ENCODE measurements at regions not wholly inside any gene's neighbourhood (a gene's known extent, or its start where the extent isn't known, plus 50 kb on each side); places are given as distances from the start of the nearest gene placed in this dataset.

DNA sequence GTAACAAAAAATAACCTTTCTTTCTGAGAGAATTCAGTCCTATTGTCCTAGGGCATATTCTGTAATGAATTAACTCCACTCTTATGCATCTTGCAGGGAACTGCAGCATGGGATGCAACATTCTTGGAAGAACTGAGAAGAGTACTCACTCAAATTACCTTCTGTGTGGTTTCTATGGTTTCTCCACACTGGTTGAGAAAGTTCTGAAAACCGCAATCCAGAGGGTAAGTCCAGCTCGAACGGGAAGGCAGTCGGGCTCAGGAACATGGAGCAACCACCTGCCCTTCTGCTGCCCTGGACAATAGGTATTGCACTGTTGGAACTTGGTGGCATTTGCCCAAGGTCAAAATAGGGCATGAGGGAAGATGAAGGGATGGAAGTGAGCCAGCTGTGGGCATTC, 59.6 kb upstream of the CDK13 start:
- no peak for DNase-seq

DNA sequence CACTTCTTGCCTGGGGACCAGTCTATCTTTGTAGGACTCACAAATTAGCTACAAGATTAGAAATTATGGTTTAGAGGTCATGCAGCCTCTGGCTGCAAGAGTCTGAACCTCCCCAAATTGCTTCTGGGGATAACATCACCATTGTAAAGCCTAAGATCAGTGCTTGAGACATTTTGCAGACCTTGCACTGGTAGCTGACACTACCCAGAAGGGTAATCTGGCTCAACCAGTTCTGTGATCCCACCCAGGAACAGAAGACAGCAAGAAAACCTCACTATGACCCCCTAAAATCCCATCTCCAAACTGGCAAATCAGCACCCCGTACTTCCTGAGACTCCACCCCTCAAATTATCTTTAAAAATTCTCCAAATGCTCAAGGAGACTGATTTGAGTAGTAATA, 58.2 kb upstream of the CDK13 start:
- DNase-seq, result no peak

GRCh38 chr7:39892361-39892760, 57.7 kb upstream of the CDK13 start:
- DNase-seq, result no peak

DNA sequence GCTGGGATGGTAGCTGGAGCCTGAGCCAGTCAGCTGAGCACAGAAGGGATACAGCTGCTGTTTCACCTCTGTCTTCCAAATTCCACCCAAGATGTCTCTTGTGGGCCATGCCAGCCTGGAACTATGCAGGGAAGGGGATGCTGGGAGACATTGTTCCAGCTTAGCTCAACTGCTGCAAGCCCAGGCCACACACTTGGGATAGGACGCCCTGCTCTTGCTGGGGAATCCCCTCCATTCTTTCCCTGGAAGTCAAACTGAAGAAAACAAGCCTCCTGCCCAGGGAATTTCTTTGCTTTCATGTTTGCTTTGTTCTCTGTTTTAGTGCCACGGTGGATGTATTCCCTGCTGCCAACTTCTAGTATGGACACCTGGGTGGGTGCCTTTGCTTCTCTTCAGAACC, 55.2 kb upstream of the CDK13 start:
- DNase-seq, result no peak

- no peak for DNase-seq
Measured at GRCh38 chr7:39896840-39897239, 53.2 kb upstream of the CDK13 start.

DNA sequence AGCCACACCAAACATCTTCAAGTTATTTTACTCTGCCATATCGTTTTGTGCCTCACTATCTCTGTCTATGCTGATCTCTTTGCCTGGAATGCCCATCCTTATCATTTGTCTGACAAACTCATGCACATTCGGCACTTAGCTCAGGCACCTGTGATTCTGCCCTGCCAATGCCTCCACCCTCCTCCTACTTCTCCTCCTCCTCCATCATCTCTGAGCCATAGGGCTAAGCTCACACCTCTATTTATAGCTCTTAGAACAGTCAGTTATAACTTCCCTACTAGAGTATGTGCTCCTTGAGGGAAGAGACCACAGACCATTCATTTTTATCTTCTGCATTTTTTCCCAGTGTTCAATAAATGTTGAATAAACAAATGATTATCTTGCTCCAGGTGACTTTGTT, 51.2 kb upstream of the CDK13 start:
- no peak for DNase-seq
